ENCODE measurements at regions not wholly inside any gene's neighbourhood (a gene's known extent, or its start where the extent isn't known, plus 50 kb on each side); places are given as distances from the start of the nearest gene placed in this dataset.
A peak's percentile ranks its signal among the peaks of the same experiment; 100 is the strongest.

DNA sequence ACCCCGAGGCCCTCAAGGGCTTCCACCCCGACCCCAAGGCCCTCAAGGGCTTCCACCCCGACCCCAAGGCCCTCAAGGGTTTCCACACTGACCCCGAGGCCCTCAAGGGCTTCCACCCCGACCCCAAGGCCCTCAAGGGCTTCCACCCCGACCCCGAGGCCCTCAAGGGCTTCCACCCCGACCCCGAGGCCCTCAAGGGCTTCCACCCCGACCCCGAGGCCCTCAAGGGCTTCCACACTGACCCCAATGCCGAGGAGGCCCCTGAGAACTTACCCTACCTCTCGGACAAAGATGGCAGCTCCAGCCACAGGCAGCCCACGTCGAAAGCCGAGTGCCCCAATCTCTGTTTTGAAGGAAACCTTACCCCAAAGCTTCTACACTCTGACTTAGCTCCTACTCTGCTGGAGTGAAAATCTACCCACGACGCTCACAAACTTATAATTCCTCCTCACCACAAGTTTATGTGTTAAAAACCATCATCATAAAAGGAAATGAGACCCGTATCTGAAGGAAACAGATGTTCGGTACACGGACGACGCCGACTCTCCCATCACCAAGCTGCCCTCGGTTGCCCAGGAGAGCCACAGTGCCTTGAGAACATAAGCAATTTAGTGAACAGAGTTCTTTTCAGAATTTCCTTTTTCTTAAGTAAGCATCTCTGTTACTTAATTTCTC lies 61.2 kb upstream of the RPH3AL start:
- no peak for DNase-seq (ENCODE audit: low read depth in 2 of 2, low spot score in 1 of 2)

DNA sequence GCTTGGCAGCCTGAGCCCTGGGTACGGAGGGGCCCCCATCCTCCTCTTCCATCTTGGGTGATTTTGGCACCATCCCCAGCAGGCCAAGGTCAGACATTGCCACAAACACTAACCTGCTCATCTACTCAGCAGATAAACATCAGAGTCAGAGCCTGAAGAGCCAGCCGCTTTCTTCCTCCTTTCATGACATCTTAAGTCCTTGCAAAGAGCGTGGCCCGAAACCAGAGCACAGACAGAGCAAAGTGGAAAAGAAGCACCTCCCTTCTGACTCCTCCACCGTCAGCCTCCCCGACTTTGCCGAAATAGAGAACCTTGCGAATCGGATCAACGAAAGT lies 60.4 kb upstream of the RPH3AL start:
- no peak for DNase-seq (ENCODE audit: low read depth in 2 of 2, low spot score in 1 of 2)

DNA sequence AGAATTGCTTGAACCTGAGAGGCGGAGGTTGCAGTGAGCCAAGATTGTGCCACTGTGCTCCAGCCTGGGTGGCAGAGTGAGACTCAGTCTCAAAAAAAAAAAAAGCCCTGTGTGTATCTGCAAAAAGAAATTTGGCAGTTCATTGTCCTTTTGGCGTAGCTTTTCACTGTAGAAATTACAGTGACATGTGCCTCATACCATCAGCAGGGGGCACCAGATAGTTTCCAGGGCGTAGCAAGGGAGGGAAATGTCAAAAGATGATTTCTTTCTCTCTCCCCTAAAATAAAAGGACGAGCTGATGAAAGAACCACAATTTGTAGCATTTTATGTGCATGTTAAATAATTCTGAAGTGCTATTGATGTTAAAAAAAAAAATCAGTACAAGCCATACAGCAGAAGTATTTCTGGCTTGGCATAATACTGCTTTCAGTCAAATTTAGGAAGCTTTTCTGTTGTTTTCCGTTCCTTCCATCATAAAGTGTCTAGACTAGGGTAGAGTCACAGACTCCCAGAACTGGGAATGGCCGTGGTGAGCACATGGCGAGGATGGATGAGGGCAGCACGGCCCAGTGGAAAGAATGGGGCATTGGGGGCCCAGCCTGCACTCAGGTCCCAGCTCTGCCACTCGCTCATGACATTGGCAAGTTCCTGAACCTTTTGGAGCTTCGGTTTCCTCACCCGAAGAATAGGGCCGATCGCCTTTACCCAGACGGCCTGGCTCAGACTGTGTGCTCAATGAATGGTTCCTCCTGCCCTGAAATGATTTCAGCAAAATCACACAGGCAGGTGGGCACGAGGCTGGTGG lies 59.8 kb upstream of the RPH3AL start:
- no peak for DNase-seq (ENCODE audit: low read depth in 2 of 2, low spot score in 1 of 2)

DNA sequence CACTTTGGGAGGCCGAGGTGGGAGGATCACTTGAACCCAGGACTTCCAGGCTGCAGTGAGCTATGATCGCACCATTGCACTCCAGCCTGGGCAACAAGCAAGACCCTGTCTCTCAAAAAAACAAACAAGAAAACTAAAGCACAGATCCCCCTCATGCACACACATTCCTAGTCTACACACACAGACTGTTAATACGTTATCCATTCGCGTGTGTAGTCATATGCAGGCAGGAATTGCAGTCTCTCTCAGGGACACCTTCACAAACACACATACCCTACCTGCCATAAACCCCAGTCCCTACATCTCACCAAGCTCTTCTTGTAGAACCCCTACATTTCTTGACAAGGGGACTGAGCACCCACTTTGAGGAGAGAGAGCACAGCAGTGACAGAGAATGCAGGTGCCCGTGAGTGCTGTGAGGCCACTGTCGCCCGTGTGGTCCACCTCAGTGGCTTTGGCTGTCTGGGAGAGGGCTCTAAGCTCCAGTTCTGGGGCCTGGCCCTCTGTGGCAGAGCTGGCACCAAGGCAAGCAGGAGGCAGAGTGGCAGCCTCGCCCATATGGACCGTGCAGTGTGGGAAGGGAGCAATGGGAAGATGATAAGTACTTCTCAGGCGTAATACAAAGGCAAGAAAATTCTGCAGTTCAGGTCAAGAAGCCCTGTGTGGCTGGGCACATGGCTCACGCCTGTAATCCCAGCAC lies 59.0 kb upstream of the RPH3AL start:
- DNase-seq (ENCODE audit: low read depth in 2 of 2, low spot score in 1 of 2), result no peak

DNA sequence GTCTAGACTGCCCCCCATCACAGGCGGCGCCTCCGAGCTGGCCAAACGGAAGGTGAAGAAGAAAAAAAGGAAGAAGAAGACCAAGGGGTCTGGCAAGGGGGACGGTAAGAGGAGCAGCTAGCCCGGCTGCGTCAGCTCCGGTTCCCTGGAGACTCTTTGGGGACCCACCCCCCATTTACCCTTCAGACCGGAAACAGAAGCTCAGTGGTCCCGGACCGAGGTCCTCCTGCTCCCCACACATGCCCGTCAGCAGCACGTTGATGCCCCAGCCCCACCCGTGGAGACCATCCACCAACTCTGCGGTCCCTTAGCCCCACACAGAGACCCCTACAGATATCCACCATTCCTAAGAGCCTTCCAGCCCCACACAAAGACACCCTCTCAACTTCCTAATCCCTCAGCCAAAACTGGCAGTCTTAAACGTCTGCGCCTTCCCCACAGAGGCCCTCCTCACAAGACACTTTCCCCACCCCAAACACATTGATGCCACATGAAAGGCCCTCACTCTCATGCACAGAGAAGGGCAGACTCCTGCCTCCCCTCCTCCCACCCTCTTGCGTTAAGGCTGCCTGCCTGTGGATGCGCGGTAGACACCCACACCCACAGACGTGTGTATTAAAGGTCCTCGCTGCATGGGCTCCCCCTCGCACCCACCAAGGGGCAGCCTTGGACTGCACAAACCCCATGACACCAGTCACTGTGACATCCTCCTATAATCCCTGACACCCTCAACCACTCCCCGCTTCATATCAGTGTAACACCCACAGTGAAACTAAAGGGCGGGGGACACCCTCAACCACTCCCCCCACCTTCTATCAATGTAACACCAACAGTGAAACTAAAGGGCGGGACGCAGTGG lies 58.2 kb upstream of the RPH3AL start:
- DNase-seq (ENCODE audit: low read depth in 2 of 2, low spot score in 1 of 2), result no peak

DNA sequence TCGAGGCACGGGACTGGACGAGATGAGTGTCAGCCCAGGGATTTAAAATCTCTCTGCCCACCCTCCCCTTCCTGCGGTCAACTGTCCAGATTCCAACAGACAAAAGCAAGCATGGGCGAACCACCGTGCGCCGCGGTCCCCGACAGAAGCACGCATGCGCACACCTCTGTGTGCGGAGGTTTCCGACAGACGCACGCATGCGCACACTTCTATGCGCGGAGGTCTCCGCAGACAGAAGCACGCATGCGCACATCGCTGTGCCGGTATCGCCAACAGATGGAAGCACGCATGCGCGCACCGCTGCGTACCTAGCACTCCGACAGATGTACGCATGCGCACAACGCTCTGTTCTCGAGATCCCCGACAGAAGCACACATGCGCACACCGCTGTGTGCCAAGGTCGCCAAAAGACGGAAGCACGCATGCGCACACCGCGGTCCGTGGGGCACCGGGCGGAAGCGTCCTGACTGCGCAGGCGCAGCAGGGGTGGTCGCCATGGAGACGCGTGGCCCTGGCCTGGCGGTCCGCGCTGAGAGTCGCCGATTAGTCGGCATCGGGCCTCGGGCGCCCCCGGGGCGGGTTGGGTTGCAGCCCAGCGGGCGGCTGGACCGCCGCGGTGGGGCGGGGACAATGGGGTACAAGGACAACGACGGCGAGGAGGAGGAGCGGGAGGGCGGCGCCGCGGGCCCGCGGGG lies 57.4 kb upstream of the RPH3AL start:
- DNase-seq (ENCODE audit: low read depth in 2 of 2, low spot score in 1 of 2), result peak; percentile 97 to 99

DNA sequence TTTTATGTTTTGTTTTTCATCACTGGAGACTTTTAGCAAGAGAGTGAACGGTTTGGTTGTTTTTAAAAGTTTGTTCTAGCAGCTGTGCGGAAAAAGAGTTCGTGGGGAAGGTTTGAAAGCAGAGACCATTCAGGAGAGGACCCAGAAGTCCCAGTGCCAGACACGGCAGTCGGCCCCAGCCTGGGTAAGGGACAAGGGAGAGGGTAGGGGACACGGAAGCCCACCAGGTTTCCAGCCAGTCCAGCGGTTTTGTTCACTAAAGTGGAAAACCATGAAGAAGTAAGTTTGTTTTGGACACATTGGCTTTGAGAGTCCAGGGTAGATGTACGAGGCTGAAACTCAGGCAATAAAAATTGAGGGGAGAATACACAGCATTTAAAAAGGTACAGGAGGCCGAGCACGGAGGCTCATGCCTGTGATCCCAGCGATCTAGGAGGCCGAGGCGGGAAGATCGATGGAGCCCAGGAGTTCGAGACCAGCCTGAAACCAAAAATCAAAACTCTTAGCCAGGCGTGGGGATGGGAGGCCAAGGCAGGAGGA lies 56.8 kb upstream of the RPH3AL start:
- no peak for DNase-seq (ENCODE audit: low read depth in 2 of 2, low spot score in 1 of 2)

DNA sequence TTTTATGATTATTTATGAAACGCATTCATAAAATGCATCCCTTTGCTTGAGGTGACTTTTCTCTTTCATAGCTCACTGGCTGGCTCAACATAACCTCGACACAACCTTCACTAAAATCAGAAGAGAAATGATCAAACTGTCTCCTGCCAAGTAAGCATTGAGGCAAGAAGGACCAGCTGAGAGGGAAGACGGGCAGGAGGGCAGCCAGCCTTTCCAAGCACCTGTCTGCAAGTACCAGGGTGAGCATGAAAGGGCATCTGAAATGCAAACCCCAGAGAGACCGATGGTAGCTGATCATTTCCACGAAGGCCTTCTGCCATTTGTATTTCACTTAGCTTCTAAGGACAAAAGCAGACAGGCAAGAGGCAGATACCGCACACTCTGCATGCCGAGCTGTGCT lies 52.1 kb upstream of the RPH3AL start:
- no peak for DNase-seq (ENCODE audit: low read depth in 2 of 2, low spot score in 1 of 2)
